Upper lobe of left lung (tissue), 4 donors: ENCODE measurements at regions not wholly inside any gene's neighbourhood (a gene's known extent, or its start where the extent isn't known, plus 50 kb on each side); places are given as distances from the start of the nearest gene placed in this dataset.
"Not testable (repeated sequence)": the region's sequence is repeated elsewhere in the genome, so short reads cannot be mapped to it uniquely, and the experiment has no call there.

Source experiments
- POLR2A ChIP-seq, 4 donors: fragments of 450-650 bp; IDR thresholded peaks; one replicate each; pipeline ENCODE4 v1.5.1; 2016 to 2017; ENCODE audit warnings: antibody characterized with exemption in 4 of 4, mild to moderate bottlenecking in 2 of 4
- POLR2AphosphoS5 ChIP-seq, 2 donors: sonication (generic); formaldehyde crosslinking; IDR thresholded peaks; one replicate each; pipeline ENCODE4 v1.5.1; 2017; ENCODE audit warnings: antibody characterized with exemption in 2 of 2
- TF ChIP-seq, protein P1 (sequence below), 6 experiments: fragments of 450-650 bp in 4 of 6; fragments of 200-600 bp in 2 of 6; sonication (generic) in 2 of 6; IDR thresholded peaks; one replicate each; pipeline ENCODE4 v1.5.1; 2016 to 2019; ENCODE audit warnings: antibody characterized with exemption in 6 of 6

DNA sequence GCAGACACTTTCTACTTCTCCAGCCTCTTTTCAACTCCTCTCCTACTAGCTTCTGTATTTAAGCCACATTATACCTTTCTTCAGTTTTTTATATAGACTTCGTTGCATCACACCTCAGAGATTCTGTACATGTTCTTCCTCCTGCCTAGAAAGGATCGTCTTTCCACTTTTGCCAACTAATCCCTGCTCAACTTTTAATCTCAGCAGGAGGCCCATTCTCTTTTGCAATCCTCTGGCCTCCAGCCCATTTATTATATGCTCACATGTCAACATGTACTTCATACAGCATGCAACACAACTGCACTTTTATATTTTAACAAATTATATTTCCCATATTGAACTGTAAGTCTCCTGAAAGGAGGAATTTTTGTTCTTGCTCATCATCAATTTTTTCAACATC lies 476.5 kb upstream of the SMIM31 start:
- TF ChIP-seq, protein P1, sequence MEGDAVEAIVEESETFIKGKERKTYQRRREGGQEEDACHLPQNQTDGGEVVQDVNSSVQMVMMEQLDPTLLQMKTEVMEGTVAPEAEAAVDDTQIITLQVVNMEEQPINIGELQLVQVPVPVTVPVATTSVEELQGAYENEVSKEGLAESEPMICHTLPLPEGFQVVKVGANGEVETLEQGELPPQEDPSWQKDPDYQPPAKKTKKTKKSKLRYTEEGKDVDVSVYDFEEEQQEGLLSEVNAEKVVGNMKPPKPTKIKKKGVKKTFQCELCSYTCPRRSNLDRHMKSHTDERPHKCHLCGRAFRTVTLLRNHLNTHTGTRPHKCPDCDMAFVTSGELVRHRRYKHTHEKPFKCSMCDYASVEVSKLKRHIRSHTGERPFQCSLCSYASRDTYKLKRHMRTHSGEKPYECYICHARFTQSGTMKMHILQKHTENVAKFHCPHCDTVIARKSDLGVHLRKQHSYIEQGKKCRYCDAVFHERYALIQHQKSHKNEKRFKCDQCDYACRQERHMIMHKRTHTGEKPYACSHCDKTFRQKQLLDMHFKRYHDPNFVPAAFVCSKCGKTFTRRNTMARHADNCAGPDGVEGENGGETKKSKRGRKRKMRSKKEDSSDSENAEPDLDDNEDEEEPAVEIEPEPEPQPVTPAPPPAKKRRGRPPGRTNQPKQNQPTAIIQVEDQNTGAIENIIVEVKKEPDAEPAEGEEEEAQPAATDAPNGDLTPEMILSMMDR (IDR thresholded peaks at IDR 0.05) = not testable (repeated sequence)
- TF ChIP-seq POLR2A, POLR2AphosphoS5 (IDR thresholded peaks at IDR 0.05): not testable (repeated sequence)
